Ovary (tissue), 7 donors: ENCODE measurements at regions not wholly inside any gene's neighbourhood (a gene's known extent, or its start where the extent isn't known, plus 50 kb on each side); places are given as distances from the start of the nearest gene placed in this dataset.

ENCODE experiments used
- DNase-seq, 5 donors: peaks; one replicate each; pipeline ENCODE4 v3.0.0-alpha.2; 2019 to 2020
- H3K27ac ChIP-seq, 2 donors: fragments of 200-600 bp; one replicate each; pipeline versions ENCODE4 v1.5.1 to v1.8.0; 2019 to 2022
- H3K27me3 ChIP-seq: fragments of 200-600 bp; one replicate; pipeline ENCODE4 v1.8.0; 2022
- H3K36me3 ChIP-seq: fragments of 200-600 bp; sonication (generic); one replicate; pipeline ENCODE4 v1.5.1; 2019
- H3K4me1 ChIP-seq: one replicate; pipeline ENCODE4 v1.8.1; 2013; ENCODE audit warnings: mild to moderate bottlenecking, moderate library complexity; ENCODE audit not compliant: insufficient read depth
- H3K4me3 ChIP-seq: fragments of 200-600 bp; sonication (generic); one replicate; pipeline ENCODE4 v1.5.1; 2017
- H3K9me3 ChIP-seq, 2 donors: fragments of 200-600 bp in 1 of 2; sonication (generic) in 1 of 2; one replicate each; pipeline versions ENCODE4 v1.5.1 to v1.8.1; 2013 to 2019; ENCODE audit warnings: mild to moderate bottlenecking in 1 of 2, moderate library complexity in 1 of 2
- EP300 ChIP-seq: sonication (generic); formaldehyde crosslinking; IDR thresholded peaks from one replicate; pipeline ENCODE4 v1.6.1; 2017; ENCODE audit warnings: antibody characterized with exemption
- POLR2A ChIP-seq: fragments of 450-650 bp; IDR thresholded peaks from one replicate; pipeline ENCODE4 v1.6.1; 2017; ENCODE audit warnings: antibody characterized with exemption, mild to moderate bottlenecking, moderate library complexity
- WGBS, 3 donors: extraction: QIAGEN DNeasy Blood & Tissue Kit in 1 of 3; methylation state at CpG; one replicate each; pipeline versions ENCODE4 v1.1.5 to v1.1.7; 2013 to 2017; 5-methylcytosine and 5-hydroxymethylcytosine counted together
- intact Hi-C, 4 donors: fragments of 100-400 bp; cut with DNase I; formaldehyde crosslinking; loops; one replicate each; pipeline versions ENCODE4 v1.11.0 to v1.15.1; 2022 to 2023
- TF ChIP-seq, protein P1 (sequence below), 3 donors: fragments of 450-650 bp in 2 of 3; fragments of 200-600 bp in 1 of 3; IDR thresholded peaks; one replicate each; pipeline versions ENCODE4 v1.5.1 to v1.8.0; 2016 to 2022; ENCODE audit warnings: antibody characterized with exemption in 3 of 3, mild to moderate bottlenecking in 1 of 3
- donor health status: DM: no; HTN: no; CAD: no; lungs with moderate emphysema.
- donor health status: DM: no; HTN: no; CAD: no.
- donor health status: Bipolar disorder and iron deficiency.
- donor health status: DM: no; HTN: no; CAD: no.
- donor health status: DM: yes; HTN: yes; CAD: no.

- no peak overlapping the region for H3K27ac ChIP-seq
- H3K36me3 ChIP-seq: no peaks in the 10 kb centered on the region
- intact Hi-C loops: no loop called here
- TF ChIP-seq POLR2A: no peak
- TF ChIP-seq, protein P1, sequence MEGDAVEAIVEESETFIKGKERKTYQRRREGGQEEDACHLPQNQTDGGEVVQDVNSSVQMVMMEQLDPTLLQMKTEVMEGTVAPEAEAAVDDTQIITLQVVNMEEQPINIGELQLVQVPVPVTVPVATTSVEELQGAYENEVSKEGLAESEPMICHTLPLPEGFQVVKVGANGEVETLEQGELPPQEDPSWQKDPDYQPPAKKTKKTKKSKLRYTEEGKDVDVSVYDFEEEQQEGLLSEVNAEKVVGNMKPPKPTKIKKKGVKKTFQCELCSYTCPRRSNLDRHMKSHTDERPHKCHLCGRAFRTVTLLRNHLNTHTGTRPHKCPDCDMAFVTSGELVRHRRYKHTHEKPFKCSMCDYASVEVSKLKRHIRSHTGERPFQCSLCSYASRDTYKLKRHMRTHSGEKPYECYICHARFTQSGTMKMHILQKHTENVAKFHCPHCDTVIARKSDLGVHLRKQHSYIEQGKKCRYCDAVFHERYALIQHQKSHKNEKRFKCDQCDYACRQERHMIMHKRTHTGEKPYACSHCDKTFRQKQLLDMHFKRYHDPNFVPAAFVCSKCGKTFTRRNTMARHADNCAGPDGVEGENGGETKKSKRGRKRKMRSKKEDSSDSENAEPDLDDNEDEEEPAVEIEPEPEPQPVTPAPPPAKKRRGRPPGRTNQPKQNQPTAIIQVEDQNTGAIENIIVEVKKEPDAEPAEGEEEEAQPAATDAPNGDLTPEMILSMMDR (IDR thresholded peaks at IDR 0.05): no peak
- H3K4me1 ChIP-seq: peaks cover 5% of the 10 kb centered on the region
- no peak overlapping the region for H3K4me3 ChIP-seq
- WGBS, 3 donors: 83 to 93% (median 87%) methylated on average over 4 of the region's 4 CpGs
- DNase-seq: no peak
- H3K9me3 ChIP-seq: no peaks in the 10 kb centered on the region
- no peaks in the 10 kb centered on the region for H3K27me3 ChIP-seq
Observed at GRCh38 chr2:74739733-74740241, 85.7 kb downstream of the SEMA4F start.

GRCh38 chr2:74740395-74740740 lies 86.3 kb downstream of the SEMA4F start:
- Histone ChIP-seq H3K27ac (no peak overlapping the region), H3K4me3 (no peak overlapping the region), H3K36me3 (no peaks in the 10 kb centered on the region), H3K9me3 (no peaks in the 10 kb centered on the region), H3K27me3 (no peaks in the 10 kb centered on the region), H3K4me1 (peaks cover 5% of the 10 kb centered on the region)
- no peak for DNase-seq
- no peak for TF ChIP-seq POLR2A
- no peak for TF ChIP-seq EP300
- 22 to 52% (median 36%) methylated on average over 3 of the region's 3 CpGs for WGBS, 3 donors
- intact Hi-C loops: no loop called here

GRCh38 chr2:74740741-74741431 lies 86.8 kb downstream of the SEMA4F start:
- TF ChIP-seq POLR2A: no peak
- TF ChIP-seq, protein P1 (IDR thresholded peaks at IDR 0.05): no peak
- TF ChIP-seq EP300: no peak
- 22 to 32% (median 25%) methylated on average over 13 of the region's 13 CpGs for WGBS, 3 donors
- H3K27ac ChIP-seq: no peak overlapping the region
- peaks cover 5% of the 10 kb centered on the region for H3K4me1 ChIP-seq
- no peaks in the 10 kb centered on the region for H3K9me3 ChIP-seq
- peak in 1 of 5 donors; percentile 29 for DNase-seq
- no peaks in the 10 kb centered on the region for H3K36me3 ChIP-seq
- intact Hi-C loops: no loop called here
- no peaks in the 10 kb centered on the region for H3K27me3 ChIP-seq
- no peak overlapping the region for H3K4me3 ChIP-seq

- H3K27ac ChIP-seq: no peak overlapping the region
Observed at GRCh38 chr2:74741629-74742028, 87.6 kb downstream of the SEMA4F start.

GRCh38 chr2:74742471-74742870 lies 88.4 kb downstream of the SEMA4F start:
- Histone ChIP-seq H3K4me1 (peaks cover 7% of the 10 kb centered on the region), H3K36me3 (no peaks in the 10 kb centered on the region), H3K27me3 (no peaks in the 10 kb centered on the region), H3K9me3 (no peaks in the 10 kb centered on the region), H3K27ac (no peak overlapping the region), H3K4me3 (no peak overlapping the region)
- 89 to 93% (median 92%) methylated on average over 1 of the region's 1 CpG for WGBS, 3 donors
- TF ChIP-seq POLR2A: no peak
- TF ChIP-seq, protein P1 (IDR thresholded peaks at IDR 0.05): no peak
- TF ChIP-seq EP300: no peak
- DNase-seq: no peak
- intact Hi-C loops: no loop called here

More at GRCh38 chr2:74741629-74742028, 87.6 kb downstream of the SEMA4F start:
- Histone ChIP-seq H3K27me3 (no peaks in the 10 kb centered on the region), H3K36me3 (no peaks in the 10 kb centered on the region), H3K9me3 (no peaks in the 10 kb centered on the region), H3K4me3 (no peak overlapping the region), H3K4me1 (peaks cover 5% of the 10 kb centered on the region)
- DNase-seq: no peak
- TF ChIP-seq, protein P1 (IDR thresholded peaks at IDR 0.05): no peak
- TF ChIP-seq POLR2A (no peak), EP300 (no peak)
- intact Hi-C loops: no loop called here
- WGBS, 3 donors: 4 to 11% (median 6%) methylated on average over 2 of the region's 2 CpGs
